CD14-positive monocyte (primary cell): ENCODE measurements at regions not wholly inside any gene's neighbourhood (a gene's known extent, or its start where the extent isn't known, plus 50 kb on each side); places are given as distances from the start of the nearest gene placed in this dataset.

Source experiments
- DNase-seq, 3 donors: peaks; one replicate each; pipeline ENCODE4 v3.0.0-alpha.2; 2011 to 2022
- H2AFZ ChIP-seq: 2 replicates; pipeline ENCODE4 v1.6.0; 2012; ENCODE audit warnings: mild to moderate bottlenecking, low read depth, low read length, inconsistent platforms; ENCODE audit not compliant: insufficient read depth, poor library complexity, severe bottlenecking
- H3K27ac ChIP-seq, 2 donors: 1 replicate in 1 of 2; 2 replicates in 1 of 2; pipeline ENCODE4 v1.5.1; 2012 to 2013; ENCODE audit warnings: low read length in 2 of 2, control low read depth in 1 of 2, inconsistent platforms in 1 of 2, low read depth in 1 of 2, mild to moderate bottlenecking in 1 of 2
- H3K27me3 ChIP-seq, 2 donors: one replicate each; pipeline versions ENCODE4 v1.6.0 to v1.6.1; 2011 to 2013; ENCODE audit warnings: low read length in 2 of 2; ENCODE audit not compliant: control insufficient read depth in 2 of 2, insufficient read depth in 2 of 2
- H3K36me3 ChIP-seq, 2 donors: replicated peaks in 1 of 2; 1 replicate in 1 of 2; 2 replicates in 1 of 2; pipeline versions ENCODE4 v1.5.1 to v1.6.1; 2012 to 2013; ENCODE audit warnings: low read length in 2 of 2, control low read depth in 1 of 2, inconsistent platforms in 1 of 2, mild to moderate bottlenecking in 1 of 2; ENCODE audit not compliant: insufficient read depth in 2 of 2, control insufficient read depth in 1 of 2
- H3K4me1 ChIP-seq, 2 donors: 1 replicate in 1 of 2; 2 replicates in 1 of 2; pipeline versions ENCODE4 v1.5.1 to v1.6.1; 2012 to 2013; ENCODE audit warnings: low read length in 2 of 2, control low read depth in 1 of 2, inconsistent platforms in 1 of 2, mild to moderate bottlenecking in 1 of 2, moderate library complexity in 1 of 2; ENCODE audit not compliant: insufficient read depth in 2 of 2, control insufficient read depth in 1 of 2
- H3K4me2 ChIP-seq: replicated peaks from 2 replicates; pipeline ENCODE3; 2012; ENCODE audit warnings: low read length, moderate library complexity, mild to moderate bottlenecking; ENCODE audit not compliant: poor library complexity, severe bottlenecking; ENCODE audit errors: extremely low read depth
- H3K4me3 ChIP-seq, 3 experiments: fragments of 200-600 bp in 1 of 3; sonication (generic) in 1 of 3; replicated peaks in 1 of 3; 1 replicate in 2 of 3; 2 replicates in 1 of 3; pipeline ENCODE4 v1.5.1; 2011 to 2013; ENCODE audit warnings: low read length in 3 of 3, mild to moderate bottlenecking in 3 of 3, control low read depth in 2 of 3, low read depth in 2 of 3, inconsistent platforms in 1 of 3, moderate library complexity in 1 of 3
- H3K79me2 ChIP-seq: 2 replicates; pipeline ENCODE4 v1.6.0; 2012; ENCODE audit warnings: mild to moderate bottlenecking, control low read depth, inconsistent platforms, low read length, moderate library complexity; ENCODE audit not compliant: insufficient read depth
- H3K9ac ChIP-seq: 2 replicates; pipeline ENCODE4 v1.6.0; 2017; ENCODE audit warnings: low read length, mild to moderate bottlenecking; ENCODE audit not compliant: insufficient read depth, poor library complexity, severe bottlenecking
- H3K9me3 ChIP-seq, 2 donors: replicated peaks in 1 of 2; 1 replicate in 1 of 2; 2 replicates in 1 of 2; pipeline versions ENCODE4 v1.5.1 to v1.6.1; 2012 to 2013; ENCODE audit warnings: low read length in 2 of 2, control low read depth in 1 of 2; ENCODE audit not compliant: control insufficient read depth in 1 of 2, insufficient read depth in 1 of 2
- H4K20me1 ChIP-seq: 2 replicates; pipeline ENCODE4 v1.6.0; 2012; ENCODE audit warnings: mild to moderate bottlenecking, low read length, control low read depth, moderate library complexity; ENCODE audit not compliant: insufficient read depth
- H3K27ac Mint-ChIP-seq, 7 donors: one replicate each; pipeline ENCODE4 v1.8.0; 2020; ENCODE audit warnings: mild to moderate bottlenecking in 7 of 7, mixed read lengths in 7 of 7, moderate library complexity in 6 of 7, inconsistent platforms in 2 of 7
- H3K27me3 Mint-ChIP-seq, 3 donors: one replicate each; pipeline ENCODE4 v1.8.0; 2021 to 2022; ENCODE audit warnings: low read depth in 3 of 3, mild to moderate bottlenecking in 3 of 3, mixed read lengths in 3 of 3, moderate library complexity in 3 of 3, inconsistent platforms in 1 of 3
- H3K36me3 Mint-ChIP-seq, 2 donors: one replicate each; pipeline ENCODE4 v1.8.0; 2020; ENCODE audit warnings: mixed read lengths in 2 of 2, inconsistent platforms in 1 of 2, mild to moderate bottlenecking in 1 of 2
- H3K4me1 Mint-ChIP-seq: one replicate; pipeline ENCODE4 v1.8.0; 2020; ENCODE audit warnings: mild to moderate bottlenecking, mixed read lengths
- H3K4me3 Mint-ChIP-seq, 2 donors: one replicate each; pipeline ENCODE4 v1.8.0; 2020; ENCODE audit warnings: mild to moderate bottlenecking in 2 of 2, mixed read lengths in 2 of 2, moderate library complexity in 1 of 2
- H3K9me3 Mint-ChIP-seq, 7 donors: one replicate each; pipeline ENCODE4 v1.8.0; 2020 to 2022; ENCODE audit warnings: mixed read lengths in 7 of 7, mild to moderate bottlenecking in 6 of 7, moderate library complexity in 6 of 7, inconsistent platforms in 2 of 7
- WGBS: methylation state at CpG from one replicate; pipeline ENCODE4 v1.1.5; 2013; ENCODE audit warnings: missing lambda C conversion rate; ENCODE audit not compliant: insufficient coverage; 5-methylcytosine and 5-hydroxymethylcytosine counted together
- intact Hi-C, 2 donors: fragments of 100-400 bp; cut with micrococcal nuclease; formaldehyde crosslinking; loops; one replicate each; pipeline versions ENCODE4 v1.15.0 to v1.15.1; 2023
- TF ChIP-seq, protein P1 (sequence below): fragments of 200-600 bp; IDR thresholded peaks from one replicate; pipeline ENCODE4 v1.8.0; 2022; ENCODE audit warnings: antibody characterized with exemption, mild to moderate bottlenecking

DNA sequence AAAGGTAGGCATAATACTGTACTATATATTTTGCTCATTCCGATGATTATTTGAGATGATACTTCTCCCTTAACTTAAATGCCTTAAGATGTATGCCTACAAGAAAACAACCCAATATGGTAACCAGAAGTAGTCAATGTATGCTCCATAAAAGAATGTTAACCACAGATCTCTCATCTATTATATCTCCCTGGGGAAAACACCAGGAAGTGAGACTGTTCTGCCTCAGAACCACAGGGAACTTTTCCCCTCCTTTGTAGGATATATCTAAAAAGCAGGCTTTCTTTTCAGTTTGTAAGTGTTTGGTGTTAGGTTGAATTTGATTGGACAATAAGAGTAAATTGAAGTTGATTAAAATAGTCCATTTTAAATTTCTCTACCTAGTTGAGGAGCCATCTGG is 1160.5 kb upstream of the NXPH2 start:
- Histone ChIP-seq H4K20me1 (no peaks in the 10 kb centered on the region), H3K4me1 (no peaks in the 10 kb centered on the region), H3K9me3 (no peaks in the 10 kb centered on the region), H3K4me3 (no peak overlapping the region), H3K36me3 (no peaks in the 10 kb centered on the region), H3K79me2 (no peaks in the 10 kb centered on the region), H2AFZ (no peak overlapping the region), H3K9ac (no peak overlapping the region), H3K4me2 (no peak overlapping the region), H3K27me3 (no peaks in the 10 kb centered on the region), H3K27ac (no peak overlapping the region)
- no peaks in the 10 kb centered on the region for H3K4me1 Mint-ChIP-seq
- DNase-seq: no peak
- H3K9me3 Mint-ChIP-seq: peaks cover 0 to 7% (median 2%) of the 10 kb centered on the region in 7 donors
- intact Hi-C loops: no loop called here
- no peaks in the 10 kb centered on the region for H3K36me3 Mint-ChIP-seq
- no CpG with 5 or more reads among the region's 1 CpG for WGBS
- H3K27ac Mint-ChIP-seq: no peak overlapping the region
- H3K27me3 Mint-ChIP-seq: no peaks in the 10 kb centered on the region
- TF ChIP-seq, protein P1, sequence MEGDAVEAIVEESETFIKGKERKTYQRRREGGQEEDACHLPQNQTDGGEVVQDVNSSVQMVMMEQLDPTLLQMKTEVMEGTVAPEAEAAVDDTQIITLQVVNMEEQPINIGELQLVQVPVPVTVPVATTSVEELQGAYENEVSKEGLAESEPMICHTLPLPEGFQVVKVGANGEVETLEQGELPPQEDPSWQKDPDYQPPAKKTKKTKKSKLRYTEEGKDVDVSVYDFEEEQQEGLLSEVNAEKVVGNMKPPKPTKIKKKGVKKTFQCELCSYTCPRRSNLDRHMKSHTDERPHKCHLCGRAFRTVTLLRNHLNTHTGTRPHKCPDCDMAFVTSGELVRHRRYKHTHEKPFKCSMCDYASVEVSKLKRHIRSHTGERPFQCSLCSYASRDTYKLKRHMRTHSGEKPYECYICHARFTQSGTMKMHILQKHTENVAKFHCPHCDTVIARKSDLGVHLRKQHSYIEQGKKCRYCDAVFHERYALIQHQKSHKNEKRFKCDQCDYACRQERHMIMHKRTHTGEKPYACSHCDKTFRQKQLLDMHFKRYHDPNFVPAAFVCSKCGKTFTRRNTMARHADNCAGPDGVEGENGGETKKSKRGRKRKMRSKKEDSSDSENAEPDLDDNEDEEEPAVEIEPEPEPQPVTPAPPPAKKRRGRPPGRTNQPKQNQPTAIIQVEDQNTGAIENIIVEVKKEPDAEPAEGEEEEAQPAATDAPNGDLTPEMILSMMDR: no peak
- no peak overlapping the region for H3K4me3 Mint-ChIP-seq

GRCh38 chr2:139925903-139926302 is 1145.7 kb upstream of the NXPH2 start:
- DNase-seq: no peak
- no peaks in the 10 kb centered on the region for H4K20me1 ChIP-seq
- Mint-ChIP-seq H3K4me1 (no peaks in the 10 kb centered on the region), H3K27me3 (no peaks in the 10 kb centered on the region), H3K4me3 (no peak overlapping the region), H3K36me3 (no peaks in the 10 kb centered on the region), H3K27ac (no peak overlapping the region), H3K9me3 (peaks cover 0 to 5% (median 2%) of the 10 kb centered on the region in 7 donors)
- TF ChIP-seq, protein P1: no peak
- no peak overlapping the region for H2AFZ ChIP-seq
- no peaks in the 10 kb centered on the region for H3K27me3 ChIP-seq
- no peaks in the 10 kb centered on the region for H3K9me3 ChIP-seq
- no peaks in the 10 kb centered on the region for H3K36me3 ChIP-seq
- H3K9ac ChIP-seq: no peak overlapping the region
- H3K27ac ChIP-seq: no peak overlapping the region
- no peaks in the 10 kb centered on the region for H3K79me2 ChIP-seq
- intact Hi-C loops: no loop called here
- no peaks in the 10 kb centered on the region for H3K4me1 ChIP-seq
- WGBS: no CpG with 5 or more reads among the region's 1 CpG
- H3K4me2 ChIP-seq: no peak overlapping the region
- no peak overlapping the region for H3K4me3 ChIP-seq
